Large intestine (tissue), 3 donors: ENCODE measurements at regions not wholly inside any gene's neighbourhood (a gene's known extent, or its start where the extent isn't known, plus 50 kb on each side); places are given as distances from the start of the nearest gene placed in this dataset.

Source experiments
- DNase-seq, 2 donors: peaks; one replicate each; pipeline versions ENCODE4 v3.0.0 to v3.0.0-alpha.2; 2013
- H3K27ac ChIP-seq: one replicate; pipeline ENCODE4 v1.5.1; 2013; ENCODE audit warnings: low read length
- H3K27me3 ChIP-seq: 2 replicates; pipeline ENCODE4 v1.6.1; 2013; ENCODE audit warnings: low read length; ENCODE audit not compliant: control insufficient read depth, insufficient read depth
- H3K36me3 ChIP-seq: 2 replicates; pipeline ENCODE4 v1.6.1; 2013; ENCODE audit warnings: low read length; ENCODE audit not compliant: control insufficient read depth, insufficient read depth
- H3K4me1 ChIP-seq: one replicate; pipeline ENCODE4 v1.6.1; 2013; ENCODE audit warnings: low read length; ENCODE audit not compliant: control insufficient read depth, insufficient read depth
- H3K4me3 ChIP-seq: one replicate; pipeline ENCODE4 v1.5.1; 2013; ENCODE audit warnings: low read length
- H3K9me3 ChIP-seq: one replicate; pipeline ENCODE4 v1.6.1; 2013; ENCODE audit warnings: mild to moderate bottlenecking, low read depth, low read length, moderate library complexity; ENCODE audit not compliant: control insufficient read depth
- WGBS: methylation state at CpG from one replicate; pipeline ENCODE4 v1.1.5; 2013; ENCODE audit warnings: low lambda C conversion rate; ENCODE audit not compliant: insufficient coverage; 5-methylcytosine and 5-hydroxymethylcytosine counted together

- H3K4me1 ChIP-seq: no peaks in the 10 kb centered on the region
- DNase-seq: no peak
- H3K9me3 ChIP-seq: no peaks in the 10 kb centered on the region
- H3K27ac ChIP-seq: no peak overlapping the region
- WGBS: 69% methylated on average over 2 of the region's 2 CpGs
- no peaks in the 10 kb centered on the region for H3K36me3 ChIP-seq
- H3K4me3 ChIP-seq: no peak overlapping the region
- H3K27me3 ChIP-seq: no peaks in the 10 kb centered on the region
Measured at GRCh38 chr11:109371444-109372176, 50.4 kb upstream of the C11orf87 start.
